ENCODE measurements at regions not wholly inside any gene's neighbourhood (a gene's known extent, or its start where the extent isn't known, plus 50 kb on each side); places are given as distances from the start of the nearest gene placed in this dataset.

GRCh38 chr9:6160579-6160978, 55.0 kb upstream of the IL33 start:
- H3K27ac ChIP-seq (replicated peaks), result no peak overlapping the region
- intact Hi-C loops (cut with micrococcal nuclease), result no loop called here
- H3K36me3 ChIP-seq, result no peaks in the 10 kb centered on the region
- H3K4me3 ChIP-seq, result no peak overlapping the region
- DNase-seq, result no peak
- no peaks in the 10 kb centered on the region for H3K27me3 ChIP-seq (ENCODE audit: low read depth)
- TF ChIP-seq CTCF (IDR thresholded peaks at IDR 0.05; ENCODE audit: borderline replicate concordance), result no peak
- no peaks in the 10 kb centered on the region for H3K4me1 ChIP-seq
- peaks cover 56% of the 10 kb centered on the region for H3K9me3 ChIP-seq (replicated peaks)

- intact Hi-C loops (cut with micrococcal nuclease), result no loop called here
- Histone ChIP-seq H3K27me3 (ENCODE audit: low read depth) (no peaks in the 10 kb centered on the region), H3K36me3 (no peaks in the 10 kb centered on the region), H3K9me3 (replicated peaks) (peaks cover 23% of the 10 kb centered on the region), H3K4me1 (no peaks in the 10 kb centered on the region), H3K4me3 (no peak overlapping the region), H3K27ac (replicated peaks) (no peak overlapping the region)
- DNase-seq, result no peak
- no peak for TF ChIP-seq CTCF (IDR thresholded peaks at IDR 0.05; ENCODE audit: borderline replicate concordance)
Observed at GRCh38 chr9:6153425-6153824, 62.2 kb upstream of the IL33 start.

- H3K4me3 ChIP-seq, result no peak overlapping the region
- no peak overlapping the region for H3K27ac ChIP-seq (replicated peaks)
- TF ChIP-seq CTCF (IDR thresholded peaks at IDR 0.05; ENCODE audit: borderline replicate concordance), result no peak
- H3K9me3 ChIP-seq (replicated peaks), result peaks cover 17% of the 10 kb centered on the region
- DNase-seq, result no peak
- no peaks in the 10 kb centered on the region for H3K27me3 ChIP-seq (ENCODE audit: low read depth)
- no peaks in the 10 kb centered on the region for H3K36me3 ChIP-seq
- H3K4me1 ChIP-seq, result no peaks in the 10 kb centered on the region
- intact Hi-C loops (cut with micrococcal nuclease), result no loop called here
Observed at GRCh38 chr9:6152788-6153187, 62.8 kb upstream of the IL33 start.

GRCh38 chr9:6150483-6150882, 65.1 kb upstream of the IL33 start:
- DNase-seq, result no peak
- Histone ChIP-seq H3K4me1 (no peaks in the 10 kb centered on the region), H3K27me3 (ENCODE audit: low read depth) (no peaks in the 10 kb centered on the region), H3K27ac (replicated peaks) (no peak overlapping the region), H3K4me3 (no peak overlapping the region), H3K36me3 (no peaks in the 10 kb centered on the region), H3K9me3 (replicated peaks) (peaks cover 5% of the 10 kb centered on the region)
- TF ChIP-seq CTCF (IDR thresholded peaks at IDR 0.05; ENCODE audit: borderline replicate concordance), result no peak
- intact Hi-C loops (cut with micrococcal nuclease), result no loop called here

GRCh38 chr9:6149315-6149714, 66.3 kb upstream of the IL33 start:
- Histone ChIP-seq H3K9me3 (replicated peaks) (peaks cover 5% of the 10 kb centered on the region), H3K27me3 (ENCODE audit: low read depth) (no peaks in the 10 kb centered on the region), H3K27ac (replicated peaks) (peak overlapping the region; percentile 27), H3K36me3 (no peaks in the 10 kb centered on the region), H3K4me1 (no peaks in the 10 kb centered on the region), H3K4me3 (no peak overlapping the region)
- DNase-seq, result no peak
- no peak for TF ChIP-seq CTCF (IDR thresholded peaks at IDR 0.05; ENCODE audit: borderline replicate concordance)
- intact Hi-C loops (cut with micrococcal nuclease), result no loop called here

- DNase-seq, result no peak
- intact Hi-C loops (cut with micrococcal nuclease), result no loop called here
- no peak for TF ChIP-seq CTCF (IDR thresholded peaks at IDR 0.05; ENCODE audit: borderline replicate concordance)
- no peak overlapping the region for H3K27ac ChIP-seq (replicated peaks)
- no peaks in the 10 kb centered on the region for H3K27me3 ChIP-seq (ENCODE audit: low read depth)
- H3K4me3 ChIP-seq, result no peak overlapping the region
- no peaks in the 10 kb centered on the region for H3K4me1 ChIP-seq
- H3K9me3 ChIP-seq (replicated peaks), result peaks cover 6% of the 10 kb centered on the region
- H3K36me3 ChIP-seq, result no peaks in the 10 kb centered on the region
Observed at GRCh38 chr9:6147846-6148245, 67.8 kb upstream of the IL33 start.

Measured in left ventricle myocardium inferior (tissue), 1 donor.